BJ (cell line): ENCODE measurements at regions not wholly inside any gene's neighbourhood (a gene's known extent, or its start where the extent isn't known, plus 50 kb on each side); places are given as distances from the start of the nearest gene placed in this dataset.

Experiments used
- CTCF ChIA-PET: fragments of 350-600 bp; formaldehyde crosslinking; extraction: SDS; loops from one replicate; lab custom pipeline; 2021; ENCODE audit warnings: antibody characterized with exemption, inconsistent platforms; lab: Yijun Ruan, JAX
- POLR2A ChIA-PET: fragments of 300-600 bp; sonication (Branson Sonifier 250); formaldehyde crosslinking; extraction: SDS; loops from one replicate; lab custom pipeline; 2021; ENCODE audit warnings: antibody characterized with exemption; lab: Charles Lee
- DNase-seq: peaks from one replicate; pipeline ENCODE4 v3.0.0-alpha.2; 2011; ENCODE audit warnings: low read depth
- H3K27me3 ChIP-seq: 2 replicates; pipeline ENCODE4 v1.6.0; 2011; ENCODE audit warnings: low read length; ENCODE audit not compliant: control insufficient read depth, insufficient read depth
- H3K36me3 ChIP-seq: 2 replicates; pipeline ENCODE4 v1.5.1; 2011; ENCODE audit warnings: low read length; ENCODE audit not compliant: control insufficient read depth, insufficient read depth
- H3K4me3 ChIP-seq: 2 replicates; pipeline ENCODE4 v1.5.1; 2011; ENCODE audit warnings: low read depth, mild to moderate bottlenecking, control low read depth, low read length
- TF ChIP-seq, protein P1 (sequence below): IDR thresholded peaks from 2 replicates; pipeline ENCODE4 v1.5.1; 2011; ENCODE audit warnings: low read depth, mild to moderate bottlenecking, control low read depth, inconsistent platforms, low read length, moderate library complexity; ENCODE audit not compliant: insufficient read depth

DNA sequence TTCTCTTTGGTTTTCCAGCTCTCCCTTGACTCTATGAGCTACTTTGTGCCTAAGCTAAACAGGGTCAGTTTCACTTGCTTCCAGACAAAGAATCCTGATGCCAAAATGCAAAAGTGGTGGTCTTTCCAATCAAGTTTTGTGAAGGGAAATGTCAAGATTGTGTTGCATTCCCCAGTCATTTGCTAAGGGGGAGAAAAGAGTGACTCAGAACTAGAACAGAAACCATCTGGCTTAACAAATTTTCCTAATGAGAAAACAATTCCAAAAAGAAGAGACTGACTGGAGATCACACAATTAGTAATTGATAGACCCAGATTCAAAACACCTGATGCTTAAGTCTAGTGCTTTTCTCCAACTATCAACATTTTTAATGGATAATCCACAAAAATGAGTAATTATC lies 235.1 kb upstream of the DIO2 start:
- H3K27me3 ChIP-seq, result no peaks in the 10 kb centered on the region
- ChIA-PET CTCF (interaction anchor here (0.9 to 1.9 kb wide), 2 partner anchors 14 to 107 kb away, joined by 3 to 5 read pairs; no protein-coding TSS in a partner anchor), POLR2A (no interaction called here)
- TF ChIP-seq, protein P1, sequence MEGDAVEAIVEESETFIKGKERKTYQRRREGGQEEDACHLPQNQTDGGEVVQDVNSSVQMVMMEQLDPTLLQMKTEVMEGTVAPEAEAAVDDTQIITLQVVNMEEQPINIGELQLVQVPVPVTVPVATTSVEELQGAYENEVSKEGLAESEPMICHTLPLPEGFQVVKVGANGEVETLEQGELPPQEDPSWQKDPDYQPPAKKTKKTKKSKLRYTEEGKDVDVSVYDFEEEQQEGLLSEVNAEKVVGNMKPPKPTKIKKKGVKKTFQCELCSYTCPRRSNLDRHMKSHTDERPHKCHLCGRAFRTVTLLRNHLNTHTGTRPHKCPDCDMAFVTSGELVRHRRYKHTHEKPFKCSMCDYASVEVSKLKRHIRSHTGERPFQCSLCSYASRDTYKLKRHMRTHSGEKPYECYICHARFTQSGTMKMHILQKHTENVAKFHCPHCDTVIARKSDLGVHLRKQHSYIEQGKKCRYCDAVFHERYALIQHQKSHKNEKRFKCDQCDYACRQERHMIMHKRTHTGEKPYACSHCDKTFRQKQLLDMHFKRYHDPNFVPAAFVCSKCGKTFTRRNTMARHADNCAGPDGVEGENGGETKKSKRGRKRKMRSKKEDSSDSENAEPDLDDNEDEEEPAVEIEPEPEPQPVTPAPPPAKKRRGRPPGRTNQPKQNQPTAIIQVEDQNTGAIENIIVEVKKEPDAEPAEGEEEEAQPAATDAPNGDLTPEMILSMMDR, result no peak
- no peaks in the 10 kb centered on the region for H3K36me3 ChIP-seq
- no peak overlapping the region for H3K4me3 ChIP-seq
- no peak for DNase-seq

DNA sequence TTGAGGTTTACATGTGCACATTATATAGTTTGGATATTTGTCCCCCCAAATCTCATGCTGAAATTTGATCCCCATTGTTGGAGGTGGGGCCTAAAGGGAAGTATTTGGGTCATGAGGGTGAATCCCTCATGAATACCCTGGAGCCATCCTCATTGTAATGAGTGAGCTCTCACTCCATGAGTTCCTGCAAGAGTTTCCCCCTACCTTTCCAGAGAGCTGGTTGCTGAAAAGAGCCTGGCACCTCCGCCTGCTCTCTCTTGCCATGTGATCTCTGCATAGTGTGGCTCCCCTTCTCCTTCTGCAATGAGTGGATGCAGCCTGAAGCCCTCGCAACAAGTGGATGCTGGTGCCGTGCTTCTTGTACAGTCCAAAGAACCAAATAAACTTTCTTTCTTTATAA lies 234.3 kb upstream of the DIO2 start:
- POLR2A ChIA-PET, result no interaction called here
- no peak for DNase-seq
- H3K4me3 ChIP-seq, result no peak overlapping the region
- no peaks in the 10 kb centered on the region for H3K36me3 ChIP-seq
- TF ChIP-seq, protein P1, result no peak
- H3K27me3 ChIP-seq, result no peaks in the 10 kb centered on the region
- CTCF ChIA-PET, result interaction anchor here (0.9 to 1.9 kb wide), 4 partner anchors 8 to 106 kb away, joined by 3 to 5 read pairs (median 4); no protein-coding TSS in a partner anchor

DNA sequence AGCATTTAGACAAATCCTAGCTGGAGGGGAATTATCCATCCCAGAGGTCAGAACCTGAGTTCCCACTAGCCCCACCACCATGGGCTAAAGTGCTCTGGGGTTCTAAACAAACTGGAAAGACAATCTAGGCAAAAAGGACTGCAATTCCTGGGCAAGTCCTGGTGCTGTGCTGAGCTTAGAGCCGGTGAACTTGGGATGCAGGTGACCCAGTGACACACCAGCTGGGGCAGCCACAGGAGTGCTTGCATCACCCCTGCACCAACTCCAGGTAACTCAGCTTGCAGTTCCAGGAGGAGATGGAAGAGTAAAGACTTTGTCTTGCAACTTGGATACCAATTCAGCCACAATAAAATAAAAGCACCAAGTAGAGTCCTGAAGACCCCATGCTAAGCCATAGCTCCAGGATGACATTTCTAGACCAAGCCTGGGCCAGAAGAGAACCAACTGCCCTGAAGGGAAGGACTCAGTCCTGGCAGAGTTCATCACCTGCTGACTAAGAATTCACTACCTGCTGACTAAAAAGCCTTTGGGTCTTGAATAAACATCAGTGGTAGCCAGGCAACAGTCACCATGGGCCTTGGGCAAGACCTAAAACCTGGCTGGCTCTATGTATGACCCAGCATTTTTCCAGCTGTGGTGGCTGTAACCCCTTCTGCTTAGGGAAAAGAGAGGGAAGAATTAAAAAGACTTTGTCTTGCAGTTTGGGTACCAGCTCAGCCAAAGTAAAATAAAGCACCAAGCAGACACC lies 223.4 kb upstream of the DIO2 start:
- ChIA-PET CTCF (no interaction called here), POLR2A (no interaction called here)
- no peak for DNase-seq
- H3K36me3 ChIP-seq, result no peaks in the 10 kb centered on the region
- no peak overlapping the region for H3K4me3 ChIP-seq
- TF ChIP-seq, protein P1, result no peak
- H3K27me3 ChIP-seq, result no peaks in the 10 kb centered on the region

DNA sequence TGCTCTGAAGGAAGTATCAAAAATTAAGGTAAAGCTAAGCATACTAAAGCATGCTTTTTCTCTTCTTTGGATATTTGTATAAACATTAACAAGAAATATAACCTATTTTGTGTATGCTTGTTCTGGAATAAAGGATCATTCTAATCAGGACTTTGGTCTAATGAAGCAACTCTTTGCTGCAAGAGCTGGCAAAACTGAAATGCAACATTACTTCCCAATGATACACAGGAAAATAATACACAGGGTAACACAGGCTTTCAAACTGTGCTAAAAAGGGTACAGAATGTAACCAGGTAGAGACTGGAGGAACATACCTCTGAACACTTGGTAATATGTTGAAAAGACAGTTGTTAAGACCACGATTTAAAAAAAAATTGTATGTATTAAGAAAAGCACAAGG lies 222.5 kb upstream of the DIO2 start:
- Histone ChIP-seq H3K36me3 (no peaks in the 10 kb centered on the region), H3K27me3 (no peaks in the 10 kb centered on the region), H3K4me3 (no peak overlapping the region)
- POLR2A ChIA-PET, result no interaction called here
- DNase-seq, result no peak
- CTCF ChIA-PET, result no interaction called here
- TF ChIP-seq, protein P1, result no peak

DNA sequence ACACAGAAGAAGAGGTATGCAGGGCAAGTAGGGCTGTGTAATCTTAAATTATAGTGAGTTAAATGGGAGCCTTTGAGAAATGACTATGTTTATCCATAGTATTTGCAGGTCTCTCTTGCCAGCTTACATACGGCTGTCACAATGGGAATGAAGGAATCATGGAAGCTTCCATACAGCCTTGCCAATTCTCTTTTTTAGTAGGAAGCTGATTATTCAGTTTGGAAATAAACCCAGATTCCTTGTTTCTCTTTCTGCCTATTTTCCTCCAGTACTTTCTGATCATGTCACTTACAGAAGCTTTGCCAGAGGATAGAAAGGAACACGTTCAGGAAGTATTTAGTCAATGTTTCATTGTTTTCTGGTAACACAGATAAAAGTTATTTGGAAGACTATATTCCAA lies 217.4 kb upstream of the DIO2 start:
- no peak for DNase-seq
- Histone ChIP-seq H3K27me3 (no peaks in the 10 kb centered on the region), H3K36me3 (no peaks in the 10 kb centered on the region), H3K4me3 (no peak overlapping the region)
- TF ChIP-seq, protein P1, result no peak
- POLR2A ChIA-PET, result no interaction called here
- CTCF ChIA-PET, result interaction anchor here (1.2 to 1.4 kb wide), 2 partner anchors 17 to 21 kb away, joined by 3 read pairs; no protein-coding TSS in a partner anchor
